C4-2B (cell line): ENCODE measurements at regions not wholly inside any gene's neighbourhood (a gene's known extent, or its start where the extent isn't known, plus 50 kb on each side); places are given as distances from the start of the nearest gene placed in this dataset.
"Not testable (repeated sequence)": the region's sequence is repeated elsewhere in the genome, so short reads cannot be mapped to it uniquely, and the experiment has no call there.

Source experiments
- H3K27ac ChIP-seq: fragments of 450-650 bp; 2 replicates; pipeline ENCODE4 v1.5.1; 2017
- CTCF ChIP-seq: fragments of 450-650 bp; conservative IDR thresholded peaks from 2 replicates; pipeline ENCODE4 v1.5.1; 2017; ENCODE audit warnings: mild to moderate bottlenecking
- ZFX ChIP-seq: fragments of 450-650 bp; IDR thresholded peaks from 2 replicates; pipeline ENCODE4 v1.6.1; 2017

DNA sequence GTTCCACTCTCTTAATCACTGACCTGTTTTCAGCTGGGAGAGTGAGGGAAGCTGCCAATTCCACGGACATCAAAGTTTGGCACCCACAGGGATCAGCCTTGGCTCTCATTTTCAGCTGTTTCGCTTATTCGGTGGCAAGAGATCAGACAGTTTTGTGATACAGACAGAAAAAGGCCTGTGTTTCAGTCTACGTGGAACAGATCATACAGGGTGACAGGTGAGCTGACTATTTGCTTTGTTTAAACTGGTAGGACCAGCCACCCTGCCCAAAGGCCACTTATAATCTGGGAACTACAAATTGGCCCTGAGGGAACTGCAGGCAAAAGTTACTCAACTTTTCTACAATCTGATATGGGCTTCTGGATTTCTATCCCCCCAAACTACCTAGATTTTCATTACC, 128.6 kb downstream of the ZNF467 start:
- peak overlapping the region; percentile 8; the same call in 1 of the 2 replicates for H3K27ac ChIP-seq
- TF ChIP-seq CTCF: no peak

GRCh38 chr7:149642589-149642988, 130.8 kb downstream of the ZNF467 start:
- H3K27ac ChIP-seq: no peak overlapping the region
- no peak for TF ChIP-seq CTCF
- TF ChIP-seq ZFX: no peak

DNA sequence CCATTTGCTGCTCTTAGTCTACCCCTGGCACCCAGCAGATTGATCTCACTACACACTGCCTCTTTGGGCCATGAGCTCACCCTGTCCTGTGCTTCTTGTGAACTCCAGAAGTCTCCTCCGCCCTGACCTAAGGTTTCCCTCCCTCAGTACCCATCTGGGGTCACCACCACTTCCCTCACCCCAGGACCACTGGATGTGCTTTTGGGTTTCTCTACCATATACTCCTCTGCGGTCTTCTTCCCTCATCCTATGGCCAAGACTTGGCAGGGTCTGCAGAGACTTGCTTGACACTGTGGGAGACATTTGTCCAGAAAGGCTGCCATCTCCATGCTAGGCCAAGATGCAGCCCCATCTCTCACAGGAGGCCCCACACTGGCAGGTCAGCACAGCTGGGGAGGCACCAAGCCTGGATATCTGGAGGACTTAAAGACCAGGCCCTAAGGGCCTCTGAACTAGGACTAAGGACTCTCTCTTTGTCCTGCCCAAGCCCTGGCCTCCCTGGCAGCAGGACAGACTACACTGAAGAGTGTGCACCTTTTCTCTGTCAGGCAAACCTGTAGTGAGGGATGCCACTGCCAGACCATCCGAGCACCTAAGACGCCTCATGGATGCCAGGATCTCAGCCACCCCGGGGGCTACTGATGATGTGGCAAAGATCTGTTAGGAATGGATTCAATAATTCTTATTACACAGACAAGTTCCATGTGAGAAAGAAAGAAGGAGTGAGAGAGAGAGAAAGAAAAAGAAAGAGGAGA, 134.6 kb downstream of the ZNF467 start:
- H3K27ac ChIP-seq: no peak overlapping the region

DNA sequence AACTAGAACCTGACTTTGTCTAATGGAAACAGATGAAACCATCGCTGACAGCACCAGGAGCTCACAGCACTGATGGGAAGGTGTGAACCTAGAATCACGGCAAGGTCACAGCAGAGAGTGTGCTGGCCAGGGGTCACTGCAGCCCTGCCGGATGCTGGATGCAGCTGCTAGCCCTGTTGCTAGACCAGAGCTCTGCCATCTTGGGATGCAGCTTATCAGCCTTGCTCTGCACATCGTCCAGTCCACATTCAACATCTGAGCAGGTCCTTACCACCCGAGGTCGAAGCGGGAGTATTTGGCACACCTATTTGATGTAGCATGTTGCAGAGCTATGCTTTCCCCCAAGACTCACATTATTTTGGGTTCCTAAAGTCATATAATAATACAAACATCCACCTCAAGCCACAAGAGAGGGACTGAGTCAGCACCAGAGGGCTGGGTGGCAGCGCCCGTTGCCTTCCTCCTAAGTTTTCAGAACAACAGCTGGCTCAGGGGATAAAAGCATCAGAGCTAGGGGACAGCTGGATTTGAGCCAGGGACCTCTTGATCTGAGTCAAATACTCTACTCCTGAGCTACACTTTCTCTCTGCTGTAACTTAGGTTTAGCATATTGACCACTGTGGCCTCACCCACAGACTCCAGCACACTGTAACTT, 135.3 kb downstream of the ZNF467 start:
- no peak overlapping the region for H3K27ac ChIP-seq
- TF ChIP-seq ZFX (no peak), CTCF (no peak)

More for the DNA sequence above, 134.6 kb downstream of the ZNF467 start:
- no peak for TF ChIP-seq ZFX
- TF ChIP-seq CTCF: no peak

DNA sequence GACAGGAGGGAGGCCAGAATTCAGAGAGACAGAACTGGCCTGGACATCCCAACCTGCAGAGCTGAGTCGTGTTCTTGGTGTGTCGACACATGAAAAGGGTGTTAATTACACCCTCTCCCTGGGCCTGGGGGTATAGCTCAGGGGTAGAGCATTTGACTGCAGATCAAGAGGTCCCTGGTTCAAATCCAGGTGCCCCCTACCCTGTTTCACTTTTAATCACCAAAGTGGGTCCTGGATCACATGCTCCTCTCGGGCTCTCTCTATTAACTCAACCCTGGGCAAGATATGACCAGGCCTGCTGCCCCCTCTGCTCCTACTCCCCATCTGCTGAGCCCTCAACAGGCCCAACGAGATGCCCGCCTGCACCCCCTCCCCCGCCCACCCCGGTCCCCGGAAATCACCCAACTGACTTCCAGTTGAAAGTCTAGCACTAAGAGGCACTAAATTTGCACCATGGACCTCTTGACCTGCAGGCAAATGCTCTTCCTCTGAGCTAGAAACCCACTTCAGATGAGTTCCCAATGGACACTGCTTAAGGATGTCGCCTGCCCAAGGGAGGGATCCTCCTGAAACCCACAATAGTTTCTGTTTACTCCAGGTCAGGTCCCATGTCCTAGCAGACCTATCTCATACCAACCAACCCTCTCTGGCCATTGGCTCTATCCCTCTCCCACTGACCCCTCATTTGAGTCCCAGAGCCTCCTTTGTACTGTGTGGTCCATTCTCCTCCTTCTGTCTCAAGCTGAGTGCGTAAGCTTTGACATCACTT, 137.6 kb downstream of the ZNF467 start:
- no peak overlapping the region for H3K27ac ChIP-seq
- TF ChIP-seq CTCF: no peak
- no peak for TF ChIP-seq ZFX

DNA sequence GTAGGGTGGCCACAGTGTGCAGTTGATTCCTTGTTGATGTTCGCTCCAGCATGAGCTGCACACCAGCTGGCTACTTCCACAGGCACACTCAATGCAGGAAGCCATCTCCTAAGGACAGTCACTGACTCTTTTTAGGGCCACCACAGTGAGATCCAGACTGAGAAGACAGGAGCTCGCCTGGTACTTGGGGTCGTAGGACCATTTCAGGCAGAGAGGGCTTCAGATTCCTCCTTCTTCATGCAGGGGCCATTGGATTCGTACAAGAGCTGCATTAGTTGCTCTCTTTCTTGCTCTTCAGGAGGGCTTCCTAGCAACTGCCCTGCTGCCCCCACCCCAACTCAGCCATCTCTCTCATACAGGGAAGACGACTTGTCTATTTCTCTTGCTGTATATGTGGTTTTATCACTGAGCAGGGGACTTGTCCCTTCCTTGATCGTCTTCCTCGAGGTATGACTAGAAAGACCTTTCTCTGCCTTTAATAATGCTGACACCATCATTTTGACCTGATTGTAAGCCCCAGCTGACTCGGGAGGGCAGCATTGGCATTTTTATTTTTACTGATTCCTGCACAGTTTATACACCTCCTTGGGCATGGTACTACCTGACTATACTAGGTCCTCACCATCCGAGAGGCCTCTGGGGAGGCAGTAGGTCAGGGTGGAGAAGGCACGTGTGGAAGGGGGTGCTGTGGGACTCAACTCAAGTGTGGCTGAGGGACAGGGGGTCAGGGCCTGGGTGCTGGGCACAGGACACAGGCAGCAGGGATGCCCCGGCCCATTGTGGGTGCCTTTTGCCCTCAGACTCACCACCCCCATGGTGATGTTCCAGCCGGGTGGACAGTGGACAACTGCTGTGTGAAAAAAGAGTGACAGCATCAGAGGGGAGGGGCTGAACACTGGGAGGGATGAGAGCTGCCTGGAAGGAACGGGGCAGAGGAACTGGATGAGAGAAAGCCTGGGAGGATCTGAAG, 136.7 kb upstream of the ZNF746 start:
- no peak overlapping the region for H3K27ac ChIP-seq

DNA sequence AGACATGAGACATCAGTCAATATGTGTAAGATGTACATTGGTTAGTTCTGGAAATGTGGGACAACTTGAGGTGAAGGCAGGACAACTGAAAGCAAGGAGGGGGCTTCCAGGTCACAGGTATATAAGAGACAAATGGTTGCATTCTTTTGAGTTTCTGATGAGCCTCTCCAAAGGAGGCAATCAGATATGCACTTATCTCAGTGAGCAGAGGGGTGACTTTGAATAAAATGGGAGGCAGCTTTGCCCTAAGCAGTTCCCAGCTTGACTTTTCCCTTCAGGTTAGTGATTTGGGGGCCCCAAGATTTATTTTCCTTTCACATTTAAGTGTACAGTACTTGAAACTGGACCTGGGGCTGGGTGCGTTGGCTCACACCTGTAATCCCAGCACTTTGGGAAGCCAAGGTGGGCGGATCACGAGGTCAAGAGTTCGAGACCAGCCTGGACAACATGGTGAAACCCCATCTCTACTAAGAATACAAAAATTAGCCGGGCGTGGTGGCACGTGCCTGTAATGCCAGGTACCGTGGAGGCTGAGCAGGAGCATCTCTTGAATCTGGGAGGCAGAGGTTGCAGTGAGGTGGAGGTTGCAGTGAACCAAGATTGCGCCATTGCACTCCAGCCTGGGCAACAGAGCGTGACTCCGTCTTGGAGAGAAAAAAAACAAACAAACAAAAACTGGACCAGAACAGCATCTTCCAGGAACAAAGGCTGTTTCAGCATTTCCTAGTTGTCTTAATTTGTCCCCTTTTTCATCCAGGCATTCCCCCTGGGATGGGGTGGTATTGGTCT, 130.9 kb upstream of the ZNF746 start:
- H3K27ac ChIP-seq: not testable (repeated sequence)

More for the DNA sequence above, 136.7 kb upstream of the ZNF746 start:
- no peak for TF ChIP-seq ZFX
- TF ChIP-seq CTCF: no peak
